ENCODE measurements at regions not wholly inside any gene's neighbourhood (a gene's known extent, or its start where the extent isn't known, plus 50 kb on each side); places are given as distances from the start of the nearest gene placed in this dataset.

- Histone ChIP-seq H3K4me1 (replicated peaks in 1 of 2; ENCODE audit: control insufficient read depth in 2 of 2, insufficient read depth in 2 of 2, low read length in 2 of 2) (no peaks in the 10 kb centered on the region), H3K27ac (ENCODE audit: extremely low read depth, low read depth, low read length) (no peak overlapping the region), H3K36me3 (ENCODE audit: control insufficient read depth, insufficient read depth, low read length) (no peaks in the 10 kb centered on the region), H3K27me3 (ENCODE audit: control insufficient read depth in 2 of 2, insufficient read depth in 2 of 2, low read length in 2 of 2) (no peaks in the 10 kb centered on the region), H4K20me1 (replicated peaks; ENCODE audit: control insufficient read depth, insufficient read depth, low read length) (no peaks in the 10 kb centered on the region), H3K79me2 (ENCODE audit: control insufficient read depth, insufficient read depth, low read length) (no peaks in the 10 kb centered on the region), H3K9ac (ENCODE audit: insufficient read depth in 1 of 2, low read depth in 2 of 2, low read length in 2 of 2) (no peak overlapping the region), H3K4me3 (no peak overlapping the region), H3K4me2 (ENCODE audit: insufficient read depth, low read length) (no peak overlapping the region), H3K9me3 (replicated peaks; ENCODE audit: control insufficient read depth, insufficient read depth, low read depth, low read length) (no peaks in the 10 kb centered on the region), H2AFZ (ENCODE audit: low read depth, low read length) (no peak overlapping the region), H3K9me1 (ENCODE audit: control insufficient read depth, insufficient read depth, low read length) (no peaks in the 10 kb centered on the region)
- 0% methylated on average over 3 of the region's 3 CpGs for WGBS (ENCODE audit: insufficient coverage, low coverage, missing lambda C conversion rate)
- no TSS peak for BruUV-seq (replicated peaks)
- in situ Hi-C loops (cut with MboI) (no loop called here), intact Hi-C loops (cut with micrococcal nuclease) (no loop called here)
- no peak for DNase-seq (ENCODE audit: extremely low read depth in 1 of 4, low spot score in 3 of 4)
- ChIA-PET CTCF (ENCODE audit: low intra/inter-chr PET ratio) (no interaction called here), POLR2A (no interaction called here)
- no peak for FAIRE-seq
- no peak for ATAC-seq
- no peak for TF ChIP-seq NFXL1 (CRISPR knock-in tag; IDR thresholded peaks at IDR 0.05)
- 0 out of 2 replicates have a peak, but pooled peaks have one; percentile 35 for TF ChIP-seq TOE1 (IDR thresholded peaks at IDR 0.05; ENCODE audit: borderline replicate concordance)
- TF ChIP-seq TOE1 (CRISPR knock-in tag; IDR thresholded peaks at IDR 0.05; ENCODE audit: borderline replicate concordance, low read depth) = no peak
- TF ChIP-seq ZFP36 (IDR thresholded peaks at IDR 0.05; ENCODE audit: low read depth, low read length, partially characterized antibody) = no peak
- TF ChIP-seq BCL6 (CRISPR knock-in tag; IDR thresholded peaks at IDR 0.05) = no peak
- TF ChIP-seq MCM3 (IDR thresholded peaks at IDR 0.05) = no peak
- no peak for TF ChIP-seq FUS (optimal IDR thresholded peaks at IDR 0.05; ENCODE audit: low read depth, low read length)
- TF ChIP-seq THRB (CRISPR knock-in tag; conservative IDR thresholded peaks at IDR 0.05) = no peak
- peak; percentile 71 for TF ChIP-seq TFE3 (CRISPR knock-in tag; IDR thresholded peaks at IDR 0.05)
- TF ChIP-seq CREB3L1 (IDR thresholded peaks at IDR 0.05; ENCODE audit: borderline replicate concordance, low read depth) = no peak
- TF ChIP-seq PKNOX1 (IDR thresholded peaks at IDR 0.05) = no peak
- no peak for TF ChIP-seq THAP12 (CRISPR knock-in tag; IDR thresholded peaks at IDR 0.05)
- no peak for TF ChIP-seq CEBPB (tag; IDR thresholded peaks at IDR 0.05)
- no peak for TF ChIP-seq E2F3 (CRISPR knock-in tag; IDR thresholded peaks at IDR 0.05)
- TF ChIP-seq NR2C1 (IDR thresholded peaks at IDR 0.05) = no peak
- TF ChIP-seq NR2C1 (tag; IDR thresholded peaks at IDR 0.05) = no peak
Observed at GRCh38 chr18:75754433-75754832, 326.9 kb upstream of the SMIM21 start.

All from K562 (cell line).